HEK293T (cell line): ENCODE measurements at regions not wholly inside any gene's neighbourhood (a gene's known extent, or its start where the extent isn't known, plus 50 kb on each side); places are given as distances from the start of the nearest gene placed in this dataset.

ENCODE experiments used
- ARNT ChIP-seq: fragments of 450-650 bp; IDR thresholded peaks from 2 replicates; pipeline ENCODE4 v1.6.1; 2017; ENCODE audit warnings: mild to moderate bottlenecking
- NFRKB ChIP-seq: fragments of 450-650 bp; IDR thresholded peaks from 2 replicates; pipeline ENCODE4 v1.6.1; 2016; ENCODE audit warnings: mild to moderate bottlenecking, moderate library complexity

- no peak for TF ChIP-seq ARNT
- TF ChIP-seq NFRKB: no peak
These were observed 453.9 kb upstream of the PKN2 start for GRCh38 chr1:88230126-88230525.
